NCI-H146 treated with DMSO at 0.1 percent for 48 hours (cell line): ENCODE measurements at regions not wholly inside any gene's neighbourhood (a gene's known extent, or its start where the extent isn't known, plus 50 kb on each side); places are given as distances from the start of the nearest gene placed in this dataset.
"Not testable (repeated sequence)": the region's sequence is repeated elsewhere in the genome, so short reads cannot be mapped to it uniquely, and the experiment has no call there.

Source experiments
- DNase-seq: peaks from one replicate; lab custom pipeline; 2025; ENCODE audit not compliant: unreplicated experiment; lab: John Stamatoyannopoulos, UW

DNA sequence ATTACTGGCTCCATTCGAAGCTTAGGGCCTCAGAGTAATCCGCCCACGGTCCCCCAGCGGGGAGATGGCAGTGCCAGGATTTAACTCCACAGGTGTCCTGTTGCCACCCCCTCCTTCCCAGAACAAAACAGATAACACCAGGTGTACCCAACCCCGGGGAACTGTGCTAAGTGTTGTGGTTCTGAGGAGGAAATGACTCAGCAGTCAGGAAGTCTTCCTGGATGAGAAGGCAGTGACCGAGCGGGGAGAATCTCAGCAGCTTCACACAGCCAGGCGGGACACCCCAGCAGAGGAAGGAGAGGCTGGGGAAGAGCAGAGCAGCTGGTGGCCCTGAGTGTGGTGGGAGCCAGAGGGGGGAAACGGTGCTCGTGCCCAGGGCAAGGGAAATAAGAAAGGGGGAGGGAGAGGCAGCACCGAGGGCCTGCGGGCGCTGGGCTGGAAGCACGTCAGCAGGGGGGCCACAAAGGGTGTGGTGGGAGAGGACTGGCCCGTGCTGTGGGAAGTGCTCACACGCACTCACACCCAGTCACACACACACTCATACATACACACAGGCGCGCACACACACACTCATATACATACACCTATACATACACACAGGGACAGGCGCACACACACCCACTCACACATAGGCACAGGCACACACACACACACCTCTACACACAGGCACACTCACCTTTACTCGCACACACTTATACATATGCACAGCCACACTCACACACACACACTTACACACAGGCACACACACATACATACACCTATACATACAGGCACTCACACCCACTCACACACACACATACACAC lies 59.8 kb upstream of the CHST15 start:
- DNase-seq = peak; percentile 46

DNA sequence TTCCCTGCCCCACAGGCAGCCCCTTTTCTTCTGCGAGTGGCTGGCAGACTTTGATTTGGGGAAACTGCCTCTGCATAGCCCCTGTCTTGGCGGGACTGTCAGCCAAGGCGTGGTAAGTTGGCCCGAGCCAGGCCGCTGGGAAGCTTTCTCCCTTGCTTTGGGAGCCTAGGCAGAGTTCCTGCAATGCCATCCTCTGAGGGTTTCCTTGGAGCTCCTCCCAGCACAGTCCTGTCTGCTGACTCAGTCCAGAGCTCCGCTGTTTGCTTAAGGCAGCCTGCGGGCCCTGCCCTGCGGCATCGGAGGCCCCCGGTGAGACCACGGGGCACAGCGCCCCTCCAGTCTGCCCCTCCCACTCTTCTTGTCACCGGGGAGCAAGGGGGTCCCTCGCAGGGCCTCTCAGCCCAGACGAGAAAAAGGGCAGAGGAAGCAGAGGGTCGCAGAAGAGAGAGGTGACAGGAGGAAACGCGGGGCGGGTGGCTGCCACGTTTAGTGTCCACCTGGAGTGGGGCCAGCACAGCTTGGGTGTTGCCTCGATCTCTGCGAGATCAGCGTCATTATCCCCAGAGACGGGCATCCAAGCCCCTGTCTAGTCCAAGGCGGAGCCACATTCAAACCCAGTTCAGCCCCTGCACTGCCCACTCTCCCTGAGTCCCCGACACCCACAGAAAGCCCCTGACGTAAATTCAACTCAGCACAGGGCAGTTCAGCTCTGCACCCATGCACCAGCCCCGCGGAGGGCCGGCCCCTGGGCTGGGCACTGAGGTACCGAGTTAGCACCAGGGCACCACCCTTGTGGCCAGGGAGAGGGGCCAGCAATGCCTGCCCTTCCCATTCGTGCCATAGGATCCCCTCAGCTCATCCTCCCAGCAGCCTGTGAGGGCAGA lies 59.0 kb upstream of the CHST15 start:
- no peak for DNase-seq

DNA sequence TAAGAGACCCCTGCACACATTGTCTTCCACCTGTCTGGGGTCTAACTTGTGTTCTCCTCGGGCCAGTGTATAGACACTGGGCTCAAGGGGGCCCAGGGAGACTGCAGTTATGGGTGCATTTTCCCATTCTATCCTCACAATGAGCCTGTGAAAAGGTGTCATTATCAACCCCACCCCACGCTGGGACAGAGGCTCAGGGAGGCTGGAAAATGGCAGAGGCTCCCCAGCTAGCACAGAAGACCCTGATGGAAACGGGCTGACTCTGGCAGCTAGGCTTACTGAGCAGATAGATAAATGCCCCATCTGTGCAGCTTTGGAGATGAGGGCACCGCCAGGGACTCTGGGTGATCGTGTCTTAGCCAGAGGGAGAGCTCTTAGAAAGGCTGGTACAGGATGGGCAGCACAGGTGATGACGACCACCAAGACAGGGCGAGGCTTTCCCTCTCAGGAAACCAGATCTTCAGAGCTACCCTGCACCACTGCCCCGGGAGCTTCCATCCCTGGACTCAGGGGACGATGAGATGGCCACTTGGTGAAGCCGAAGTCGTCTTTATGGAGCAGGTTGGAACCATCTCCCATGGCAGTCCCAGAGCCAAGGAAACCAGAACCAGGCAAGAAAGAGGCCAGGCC lies 58.2 kb upstream of the CHST15 start:
- no peak for DNase-seq

DNA sequence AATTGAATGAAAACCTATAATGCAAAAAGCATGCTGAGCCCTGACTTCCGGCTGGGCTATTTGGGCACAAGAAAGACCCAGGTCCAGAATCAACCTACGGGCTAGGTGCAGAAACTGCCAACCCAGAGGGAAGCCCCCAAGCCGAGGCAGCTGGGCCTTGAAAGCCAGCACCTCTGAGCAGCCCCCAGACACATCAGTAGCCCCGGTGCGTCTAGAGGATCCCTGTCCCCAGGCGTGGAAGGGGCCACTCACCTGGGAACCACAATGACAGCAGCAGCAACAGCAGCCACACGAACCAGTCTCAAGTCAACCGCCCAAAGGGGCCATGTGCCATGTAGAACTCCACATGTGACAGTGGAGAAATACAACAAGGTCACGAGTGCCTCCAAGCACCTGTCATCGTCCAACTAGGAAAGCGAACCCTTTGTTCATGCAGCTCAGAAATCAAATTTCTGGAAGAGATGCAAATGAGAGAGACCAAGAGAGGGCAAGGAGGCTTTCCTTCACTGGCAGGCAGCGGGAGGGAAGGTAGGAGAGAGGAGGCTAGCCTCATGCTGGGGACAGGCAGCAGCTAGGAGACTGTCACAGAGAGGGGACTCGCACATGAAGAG lies 57.5 kb upstream of the CHST15 start:
- DNase-seq = peak; percentile 9

DNA sequence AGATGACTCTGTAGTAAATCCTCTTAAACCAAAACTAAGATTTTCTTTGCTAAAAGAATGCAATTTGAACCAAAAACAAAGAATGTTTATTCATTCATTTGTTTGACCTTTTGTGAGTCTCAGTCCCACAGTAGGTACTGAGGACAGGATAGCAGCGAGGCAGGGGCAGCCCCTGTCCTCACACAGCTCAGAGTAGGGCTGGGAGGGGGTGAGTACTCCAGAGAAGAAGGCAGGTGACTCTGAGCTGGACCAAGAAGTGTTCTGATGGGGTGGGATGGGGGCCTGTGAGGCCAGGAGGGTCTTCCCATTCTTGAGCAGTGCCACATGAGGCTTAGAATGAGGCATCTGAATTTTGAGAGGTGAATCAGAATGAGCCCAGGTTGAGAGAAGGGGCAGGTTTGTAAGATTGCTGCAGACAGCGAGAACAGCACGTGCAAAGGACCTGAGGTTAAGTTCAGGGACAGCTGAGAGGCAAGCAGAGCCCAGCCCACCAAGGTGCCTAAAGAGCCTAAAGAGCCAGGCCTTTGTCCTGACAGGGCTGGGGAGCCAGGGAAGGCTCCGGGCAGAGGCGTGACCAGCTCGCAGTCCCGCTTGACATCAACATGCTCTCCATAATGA lies 56.9 kb upstream of the CHST15 start:
- DNase-seq = no peak

DNA sequence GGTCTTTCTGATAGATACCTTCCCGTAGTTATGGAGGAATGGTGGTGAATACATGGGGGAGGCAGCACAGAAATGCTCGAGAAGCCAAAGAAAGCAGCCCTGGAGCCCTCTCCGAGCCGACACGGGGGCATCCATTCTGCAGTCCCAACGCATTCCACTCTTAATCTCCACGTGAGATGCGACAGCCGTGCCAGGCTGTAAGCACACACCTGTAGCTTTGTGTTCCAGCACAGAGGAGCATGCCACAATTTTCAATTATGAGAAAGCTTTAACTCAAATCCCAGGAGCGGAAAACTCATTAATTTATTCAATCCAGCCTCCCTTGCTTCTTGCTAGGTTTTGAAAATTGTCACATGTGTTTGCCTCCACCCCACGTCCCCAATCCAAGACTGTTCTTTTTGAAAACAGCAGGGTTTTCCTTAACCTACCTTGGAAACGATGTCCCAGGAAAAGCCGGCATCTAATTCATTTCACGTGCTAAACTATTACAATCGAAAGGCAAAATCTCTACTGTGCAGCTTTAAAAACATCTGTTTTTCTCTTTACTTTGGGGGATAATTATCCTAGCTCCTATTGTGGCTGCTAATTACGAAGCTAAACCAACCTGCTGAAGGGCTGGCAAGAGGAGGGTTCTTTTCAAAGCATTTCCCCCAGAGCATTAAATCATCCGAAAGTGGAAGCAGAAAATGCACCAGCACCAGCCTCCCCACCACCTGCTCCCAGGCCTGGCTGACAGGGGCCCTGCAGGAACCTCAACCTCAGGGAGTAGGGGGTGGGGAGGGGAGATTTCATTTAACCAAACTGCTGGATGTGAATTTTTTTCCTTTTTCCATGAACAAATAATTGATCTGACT lies 56.0 kb upstream of the CHST15 start:
- DNase-seq = peak; percentile 91

DNA sequence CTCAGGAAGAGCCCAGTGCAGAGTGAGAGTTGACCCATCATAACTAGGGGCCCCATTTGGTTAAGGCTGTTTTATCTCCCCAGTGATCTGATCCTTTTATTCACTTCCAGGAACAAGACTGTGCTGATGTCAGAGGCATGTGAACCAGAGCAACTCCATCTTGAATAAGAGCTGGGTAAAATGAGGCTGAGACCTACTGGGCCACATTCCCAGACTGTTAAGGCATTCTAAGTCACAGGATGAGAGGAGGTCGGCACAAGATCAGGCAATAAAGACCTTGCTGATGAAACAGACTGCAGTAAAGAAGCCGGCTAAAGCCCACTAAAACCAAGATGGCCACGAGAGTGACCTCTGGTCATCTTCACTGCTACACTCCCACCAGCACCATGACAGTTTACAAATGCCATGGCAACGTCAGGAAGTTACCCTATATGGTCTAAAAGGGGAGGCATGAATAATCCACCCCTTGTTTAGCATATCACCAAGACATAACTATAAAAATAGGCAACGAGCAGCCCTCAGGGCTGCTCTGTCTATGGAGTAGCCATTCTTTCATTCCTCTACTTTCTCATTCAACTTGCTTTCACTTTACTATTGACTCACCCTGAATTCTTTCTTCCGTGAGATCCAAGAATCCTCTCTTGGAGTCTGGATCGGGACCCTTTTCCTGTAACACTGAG lies 55.3 kb upstream of the CHST15 start:
- not testable (repeated sequence) for DNase-seq

DNA sequence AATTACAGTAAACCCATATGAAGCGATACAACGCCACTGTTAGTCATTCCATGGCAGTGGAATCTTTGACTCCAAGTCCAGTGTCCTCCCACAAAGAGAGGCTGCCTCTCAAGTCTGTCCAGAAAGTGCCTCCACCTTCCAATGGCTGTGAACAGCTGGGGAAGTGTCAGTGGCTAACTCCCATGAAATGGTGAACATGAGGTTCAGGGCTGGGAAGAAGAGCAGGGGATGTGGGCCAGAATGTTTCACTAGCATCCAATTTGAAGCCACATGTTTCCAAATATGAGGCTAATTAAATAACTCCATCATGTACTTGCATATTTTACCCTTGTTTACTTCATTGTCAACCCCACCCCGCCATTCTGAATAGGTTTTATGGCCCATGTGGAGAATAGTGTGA lies 53.1 kb upstream of the CHST15 start:
- no peak for DNase-seq

DNA sequence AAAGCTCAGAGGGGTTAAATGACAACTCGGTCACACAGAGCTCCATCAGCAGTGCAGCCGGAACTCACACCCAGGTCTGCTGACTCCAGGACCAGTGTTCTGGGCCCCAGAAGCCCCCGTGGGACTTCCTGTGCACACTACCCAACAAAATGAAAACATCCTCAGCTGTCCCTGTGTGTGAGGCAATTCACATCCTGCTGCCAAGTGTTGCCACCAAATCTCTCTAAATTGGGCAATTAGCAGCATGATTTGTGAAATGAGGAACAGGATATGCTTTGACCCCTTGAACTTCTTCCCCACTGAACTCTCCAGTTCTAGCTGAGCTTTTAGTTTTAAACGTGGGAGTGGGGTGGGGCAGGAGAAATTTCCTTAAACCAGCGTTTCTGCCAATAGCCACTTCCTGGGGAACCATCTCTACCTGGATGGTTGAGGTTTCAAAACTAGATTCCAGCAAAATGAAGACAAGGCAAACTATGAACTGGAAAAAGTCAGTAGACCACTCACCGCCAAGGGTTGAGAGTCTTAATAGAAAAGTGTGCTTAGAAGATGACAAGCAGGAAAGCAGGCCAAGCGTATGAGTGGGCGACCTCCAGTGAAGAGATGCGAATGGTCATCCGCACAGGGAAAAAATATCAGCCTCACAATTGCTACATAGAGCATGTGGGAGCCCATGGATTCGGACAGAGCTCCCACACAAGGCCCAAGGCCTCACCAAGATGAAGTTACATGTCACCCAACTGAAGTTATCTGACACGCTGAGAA lies 51.9 kb upstream of the CHST15 start:
- DNase-seq = peak; percentile 13

DNA sequence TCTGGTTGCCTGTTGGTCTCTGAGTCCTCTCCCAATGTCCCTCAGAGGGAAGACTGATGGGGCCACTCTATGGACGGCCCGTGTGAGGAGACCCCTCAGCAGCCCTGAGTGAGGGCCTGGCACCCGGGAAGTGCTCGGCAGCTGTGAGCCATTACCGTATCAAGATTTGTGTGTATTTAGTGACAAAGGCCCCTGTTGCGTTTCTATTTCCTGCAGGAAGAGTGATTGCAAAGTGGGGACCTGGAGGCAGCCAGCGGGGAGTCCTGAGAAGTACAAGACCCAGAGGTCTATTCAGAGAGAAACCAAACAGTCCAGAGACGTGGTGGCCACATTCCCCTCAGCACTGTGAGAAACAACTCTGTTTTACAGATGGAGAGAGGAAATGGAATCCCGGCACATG lies 51.1 kb upstream of the CHST15 start:
- peak; percentile 38 for DNase-seq

DNA sequence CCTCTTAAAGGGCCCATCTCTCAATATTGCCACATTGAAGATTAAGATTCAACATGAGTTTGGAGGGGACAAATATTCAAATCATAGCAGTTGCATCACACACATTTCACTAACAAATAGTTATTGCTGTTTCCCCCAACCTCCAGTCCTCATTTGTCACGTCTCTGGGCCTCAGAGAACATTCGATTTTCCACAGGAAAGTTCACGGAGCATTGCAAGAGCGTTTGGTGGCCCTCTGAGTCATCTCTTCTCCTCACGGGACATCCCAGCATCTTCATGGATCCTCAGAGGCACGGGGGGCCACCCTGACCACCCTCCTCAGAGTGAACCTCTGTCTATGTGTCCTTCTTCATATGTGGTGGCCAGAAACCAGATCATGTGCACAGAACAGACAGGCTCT lies 50.3 kb upstream of the CHST15 start:
- no peak for DNase-seq
